GM08714 (cell line): ENCODE measurements at regions not wholly inside any gene's neighbourhood (a gene's known extent, or its start where the extent isn't known, plus 50 kb on each side); places are given as distances from the start of the nearest gene placed in this dataset.

Experiments used
- H3K4me3 ChIP-seq: fragments of 200-500 bp; sonication (Bioruptor generic); 2 replicates; pipeline ENCODE4 v1.5.1; 2014; ENCODE audit warnings: mild to moderate bottlenecking, low read length, inconsistent platforms
- ZNF274 ChIP-seq: IDR thresholded peaks from 2 replicates; pipeline ENCODE4 v1.6.1; 2012; ENCODE audit warnings: mild to moderate bottlenecking, low read depth, low read length

DNA sequence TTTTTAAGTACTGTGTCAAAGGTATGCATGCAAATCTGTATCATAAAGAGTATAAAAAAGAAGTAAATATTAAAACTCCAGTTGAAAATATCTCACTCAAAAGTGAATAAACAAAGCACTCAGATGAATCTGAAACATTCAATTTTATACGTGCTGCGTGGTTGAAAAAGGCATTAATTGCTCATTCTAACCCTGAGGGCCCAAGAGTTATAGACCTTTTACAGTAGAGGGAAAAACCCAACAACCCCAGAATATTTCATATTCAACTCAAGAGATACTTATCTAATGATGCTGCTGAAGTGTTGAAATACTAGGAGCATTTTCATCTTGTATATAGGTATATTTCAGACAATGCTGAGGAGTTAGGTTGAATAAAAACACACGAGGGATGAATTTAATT lies 862.8 kb upstream of the CITED2 start:
- no peak for TF ChIP-seq ZNF274
- H3K4me3 ChIP-seq: no peak overlapping the region

- no peak overlapping the region for H3K4me3 ChIP-seq
- no peak for TF ChIP-seq ZNF274
Observed at GRCh38 chr6:140236732-140237131, 862.3 kb upstream of the CITED2 start.

DNA sequence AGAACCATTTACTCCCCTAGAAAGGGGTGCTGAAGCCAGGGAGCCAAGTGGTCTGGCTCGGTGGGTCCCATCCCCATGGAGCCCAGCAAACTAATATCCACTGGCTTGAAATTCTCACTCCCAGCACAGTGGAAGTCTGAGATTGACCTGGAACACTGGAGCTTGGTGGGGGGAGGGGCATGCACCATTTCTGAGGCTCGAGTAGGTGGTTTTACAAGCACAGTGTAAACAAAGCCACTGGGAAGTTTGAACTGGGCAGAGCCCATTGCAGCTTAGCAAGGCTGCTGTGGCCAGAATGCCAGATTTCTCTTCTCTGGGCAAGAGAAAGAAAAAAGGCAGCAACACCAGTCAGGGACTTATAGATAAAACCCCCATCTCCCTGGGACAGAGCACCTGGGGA lies 855.8 kb upstream of the CITED2 start:
- no peak overlapping the region for H3K4me3 ChIP-seq
- TF ChIP-seq ZNF274: no peak

DNA sequence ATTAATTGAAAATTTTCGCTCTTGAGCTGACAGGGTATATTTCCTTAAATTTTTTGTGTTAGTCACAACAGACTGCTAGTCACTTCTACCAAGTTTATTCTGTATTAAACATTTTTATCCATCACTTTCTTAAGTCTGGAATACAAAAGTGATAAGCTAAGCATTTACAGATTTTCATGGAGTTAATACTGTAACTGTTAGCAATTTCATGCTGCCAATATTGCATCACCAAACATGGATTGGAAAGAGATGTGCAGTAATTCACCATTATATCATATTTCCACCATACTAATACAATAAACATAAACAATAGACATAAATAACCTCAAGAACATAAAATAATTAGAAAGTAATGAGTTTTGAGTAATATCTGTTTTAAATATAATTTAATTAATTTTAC lies 854.0 kb upstream of the CITED2 start:
- no peak overlapping the region for H3K4me3 ChIP-seq
- TF ChIP-seq ZNF274: no peak

GRCh38 chr6:140226637-140227036 lies 852.2 kb upstream of the CITED2 start:
- H3K4me3 ChIP-seq: no peak overlapping the region
- no peak for TF ChIP-seq ZNF274

- H3K4me3 ChIP-seq: no peak overlapping the region
- no peak for TF ChIP-seq ZNF274
Observed at GRCh38 chr6:140225701-140226436, 851.4 kb upstream of the CITED2 start.

- TF ChIP-seq ZNF274: no peak
- H3K4me3 ChIP-seq: no peak overlapping the region
Observed at GRCh38 chr6:140217283-140217682, 842.8 kb upstream of the CITED2 start.

GRCh38 chr6:140209775-140210174 lies 835.3 kb upstream of the CITED2 start:
- TF ChIP-seq ZNF274: no peak
- H3K4me3 ChIP-seq: no peak overlapping the region

- H3K4me3 ChIP-seq: no peak overlapping the region
- no peak for TF ChIP-seq ZNF274
Observed at GRCh38 chr6:140208286-140208685, 833.8 kb upstream of the CITED2 start.

DNA sequence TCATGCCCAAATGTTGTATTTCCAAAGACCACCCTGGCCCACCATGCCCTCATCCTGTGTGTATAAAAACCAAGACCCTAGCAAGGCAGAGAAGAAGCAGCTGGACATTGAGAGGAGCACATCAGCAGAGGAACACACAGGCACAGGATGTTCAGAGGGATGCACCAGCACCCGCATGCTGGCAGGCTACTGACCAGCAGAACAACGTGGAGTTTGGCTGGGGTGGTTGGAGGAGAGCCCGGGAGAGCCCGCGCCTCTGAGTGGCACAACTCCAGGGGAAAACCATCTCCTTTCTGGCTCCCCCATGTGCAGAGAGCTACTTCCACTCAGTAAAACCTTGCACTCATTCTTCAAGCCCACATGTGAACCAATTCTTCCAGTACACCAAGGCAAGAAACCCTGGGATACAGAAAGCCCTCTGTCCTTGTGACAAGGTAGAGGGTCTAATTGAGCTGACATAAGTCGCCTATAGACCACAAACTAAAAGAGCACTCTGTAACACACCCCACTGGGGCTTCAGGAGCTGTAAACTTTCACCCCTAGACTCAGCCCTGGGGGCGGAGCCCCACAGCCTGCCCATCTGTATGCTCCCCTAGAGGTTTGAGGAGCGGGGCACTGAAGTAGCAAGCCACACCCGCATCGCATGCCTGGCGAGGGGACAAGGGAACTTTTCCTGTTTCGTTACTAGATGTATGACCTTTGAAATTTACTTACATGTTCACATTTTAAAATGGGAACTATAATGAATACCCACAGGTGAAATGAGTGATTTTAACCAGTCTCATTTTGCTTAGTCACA lies 831.5 kb upstream of the CITED2 start:
- no peak overlapping the region for H3K4me3 ChIP-seq
- TF ChIP-seq ZNF274: no peak

- H3K4me3 ChIP-seq: no peak overlapping the region
- TF ChIP-seq ZNF274: no peak
Observed at GRCh38 chr6:140204154-140204553, 829.7 kb upstream of the CITED2 start.

DNA sequence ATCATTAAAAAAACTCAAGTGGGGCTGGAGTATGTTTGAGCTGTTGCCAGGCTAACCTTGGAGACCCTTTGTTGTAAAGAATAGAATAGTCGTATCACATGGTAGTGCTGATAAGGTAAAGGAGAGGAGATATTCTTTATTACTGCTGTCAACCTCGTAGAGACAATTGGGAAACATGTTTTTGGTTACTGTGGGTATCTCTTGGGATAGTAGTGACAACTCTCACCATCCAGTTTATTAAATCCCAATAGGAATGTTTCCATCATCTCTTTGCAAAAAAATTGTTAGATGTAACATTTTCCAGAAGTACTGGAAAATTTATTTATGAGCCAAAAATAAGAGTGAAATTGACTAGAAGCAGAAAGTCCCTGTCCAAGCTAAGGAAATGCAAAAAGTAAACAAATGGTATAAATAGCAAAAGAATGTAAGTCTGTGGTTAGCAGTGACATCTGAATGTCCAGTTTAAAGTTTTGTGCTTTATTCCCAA lies 829.3 kb upstream of the CITED2 start:
- TF ChIP-seq ZNF274: no peak
- H3K4me3 ChIP-seq: no peak overlapping the region

- no peak overlapping the region for H3K4me3 ChIP-seq
- TF ChIP-seq ZNF274: no peak
Observed at GRCh38 chr6:140202964-140203515, 828.6 kb upstream of the CITED2 start.

- no peak overlapping the region for H3K4me3 ChIP-seq
- TF ChIP-seq ZNF274: no peak
Observed at GRCh38 chr6:140201787-140202458, 827.5 kb upstream of the CITED2 start.
